OCI-LY7 (cell line): ENCODE measurements at regions not wholly inside any gene's neighbourhood (a gene's known extent, or its start where the extent isn't known, plus 50 kb on each side); places are given as distances from the start of the nearest gene placed in this dataset.

Experiments
- CTCF ChIP-seq: fragments of 200-600 bp; sonication (generic); conservative IDR thresholded peaks from 2 replicates; pipeline ENCODE4 v1.5.1; 2014; ENCODE audit warnings: mild to moderate bottlenecking, antibody characterized with exemption, low read length, moderate library complexity, mixed read lengths
- EZH2phosphoT487 ChIP-seq: fragments of 200-600 bp; sonication (generic); IDR thresholded peaks from 2 replicates; pipeline ENCODE4 v1.6.1; 2018; ENCODE audit warnings: low read depth, borderline replicate concordance, mild to moderate bottlenecking, mixed run types, antibody characterized with exemption, low read length, moderate library complexity, mixed read lengths

GRCh38 chr3:127137113-127137512 is 55.8 kb upstream of the PRR23E start:
- TF ChIP-seq CTCF (no peak), EZH2phosphoT487 (no peak)
